Heart left ventricle (tissue), 16 donors: ENCODE measurements at regions not wholly inside any gene's neighbourhood (a gene's known extent, or its start where the extent isn't known, plus 50 kb on each side); places are given as distances from the start of the nearest gene placed in this dataset.

Source experiments
- ATAC-seq, 4 donors: fragments of 200-7000 bp; cut with Tn5 transposase; one replicate each; pipeline ENCODE4 v1.9.1; 2020 to 2022; ENCODE audit warnings: moderate library complexity in 4 of 4, mild to moderate bottlenecking in 3 of 4, moderate number of reproducible peaks in 1 of 4
- DNase-seq, 5 donors: peaks; one replicate each; pipeline ENCODE4 v3.0.0-alpha.2; 2020
- H3K27ac ChIP-seq, 12 donors: fragments of 200-600 bp; sonication (generic) in 4 of 12; one replicate each; pipeline versions ENCODE4 v1.5.0 to v1.8.0; 2016 to 2022; ENCODE audit warnings: mild to moderate bottlenecking in 2 of 12
- H3K27me3 ChIP-seq, 9 donors: fragments of 200-600 bp; sonication (generic) in 2 of 9; one replicate each; pipeline versions ENCODE4 v1.5.1 to v1.8.0; 2016 to 2022; ENCODE audit warnings: mild to moderate bottlenecking in 3 of 9
- H3K36me3 ChIP-seq, 9 donors: fragments of 200-600 bp; sonication (generic) in 2 of 9; one replicate each; pipeline versions ENCODE4 v1.5.0 to v1.8.0; 2018 to 2022; ENCODE audit warnings: mild to moderate bottlenecking in 2 of 9
- H3K4me1 ChIP-seq, 12 donors: fragments of 200-600 bp; sonication (generic) in 4 of 12; one replicate each; pipeline versions ENCODE4 v1.5.0 to v1.8.0; 2016 to 2022; ENCODE audit warnings: mild to moderate bottlenecking in 3 of 12
- H3K4me3 ChIP-seq, 12 donors: fragments of 200-600 bp; sonication (generic) in 4 of 12; one replicate each; pipeline versions ENCODE4 v1.5.0 to v1.8.0; 2017 to 2022; ENCODE audit warnings: mild to moderate bottlenecking in 9 of 12, moderate library complexity in 4 of 12
- H3K9me3 ChIP-seq, 12 donors: fragments of 200-600 bp; sonication (generic) in 4 of 12; one replicate each; pipeline versions ENCODE4 v1.5.0 to v1.8.0; 2016 to 2022; ENCODE audit warnings: mild to moderate bottlenecking in 1 of 12
- POLR2A ChIP-seq, 2 donors: fragments of 450-650 bp; IDR thresholded peaks; one replicate each; pipeline ENCODE4 v1.6.1; 2017; ENCODE audit warnings: antibody characterized with exemption in 2 of 2, mild to moderate bottlenecking in 2 of 2, moderate library complexity in 2 of 2
- WGBS, 4 donors: extraction: QIAGEN DNeasy Blood & Tissue Kit in 2 of 4; methylation state at CpG; one replicate each; pipeline versions ENCODE4 v1.1.5 to v1.1.7; 2013 to 2018; 5-methylcytosine and 5-hydroxymethylcytosine counted together
- intact Hi-C, 10 donors: fragments of 100-400 bp; cut with DNase I; formaldehyde crosslinking; loops; one replicate each; pipeline versions ENCODE4 v1.11.1 to v1.14.2; 2022
- TF ChIP-seq, protein P1 (sequence below), 12 donors: fragments of 200-600 bp; sonication (generic) in 4 of 12; IDR thresholded peaks; one replicate each; pipeline versions ENCODE4 v1.5.0 to v1.8.0; 2018 to 2022; ENCODE audit warnings: antibody characterized with exemption in 12 of 12, mild to moderate bottlenecking in 5 of 12
- donor health status: ischemic (EF 13 %, LVEDD 7.1; RV severe dilation, severe dysfunction).
- donor health status: healthy with polysubstance abuse.
- donor health status: DM: no; HTN: yes; CAD: no.
- donor health status: DM: no; HTN: no; CAD: no.
- donor health status: ischemic (EF 25% LVEDD 6.9; RV normal size, moderate dysfunction).
- donor health status: ischemic (EF 25% LVEDD 5.7; RV mildly dilated, moderate dysfunction).
- donor health status: healthy.
- donor health status: DM: yes; HTN: yes; CAD: no.
- donor health status: ischemic (EF 35%, LVEDD 5.7; RV mildly dilated, moderate dysfunction).
- donor health status: nonischemic (EF 11% LVEDD 7.7; RV severe dilation, severe dysfunction).
- donor health status: DM: yes; HTN: yes; CAD: no.
- donor health status: PGD.
- donor health status: ischemic (EF 29% LVEDD 5.4; RV normal size, mild dysfunction).
- donor health status: nonischemic (EF 23%, LVEDD 6.1; RV moderate dilation, normal function).

- Histone ChIP-seq H3K4me1 (no peaks in the 10 kb centered on the region), H3K9me3 (peaks cover 0 to 32% (median 6%) of the 10 kb centered on the region in 12 donors), H3K4me3 (no peak overlapping the region), H3K36me3 (no peaks in the 10 kb centered on the region), H3K27ac (no peak overlapping the region), H3K27me3 (no peaks in the 10 kb centered on the region)
- DNase-seq (no peak), ATAC-seq (no peak)
- TF ChIP-seq POLR2A (IDR thresholded peaks at IDR 0.05) = no peak
- TF ChIP-seq, protein P1, sequence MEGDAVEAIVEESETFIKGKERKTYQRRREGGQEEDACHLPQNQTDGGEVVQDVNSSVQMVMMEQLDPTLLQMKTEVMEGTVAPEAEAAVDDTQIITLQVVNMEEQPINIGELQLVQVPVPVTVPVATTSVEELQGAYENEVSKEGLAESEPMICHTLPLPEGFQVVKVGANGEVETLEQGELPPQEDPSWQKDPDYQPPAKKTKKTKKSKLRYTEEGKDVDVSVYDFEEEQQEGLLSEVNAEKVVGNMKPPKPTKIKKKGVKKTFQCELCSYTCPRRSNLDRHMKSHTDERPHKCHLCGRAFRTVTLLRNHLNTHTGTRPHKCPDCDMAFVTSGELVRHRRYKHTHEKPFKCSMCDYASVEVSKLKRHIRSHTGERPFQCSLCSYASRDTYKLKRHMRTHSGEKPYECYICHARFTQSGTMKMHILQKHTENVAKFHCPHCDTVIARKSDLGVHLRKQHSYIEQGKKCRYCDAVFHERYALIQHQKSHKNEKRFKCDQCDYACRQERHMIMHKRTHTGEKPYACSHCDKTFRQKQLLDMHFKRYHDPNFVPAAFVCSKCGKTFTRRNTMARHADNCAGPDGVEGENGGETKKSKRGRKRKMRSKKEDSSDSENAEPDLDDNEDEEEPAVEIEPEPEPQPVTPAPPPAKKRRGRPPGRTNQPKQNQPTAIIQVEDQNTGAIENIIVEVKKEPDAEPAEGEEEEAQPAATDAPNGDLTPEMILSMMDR (IDR thresholded peaks at IDR 0.05) = no peak
- 82 to 88% (median 87%) methylated on average over 11 of the region's 11 CpGs for WGBS, 4 donors
- intact Hi-C loops = no loop called here
Measured at GRCh38 chr7:4319280-4319679, 362.8 kb upstream of the FOXK1 start.

GRCh38 chr7:4325732-4326131 is 356.4 kb upstream of the FOXK1 start:
- DNase-seq (no peak), ATAC-seq (no peak)
- H3K4me1 ChIP-seq = no peaks in the 10 kb centered on the region
- no peak overlapping the region for H3K4me3 ChIP-seq
- WGBS, 4 donors = 78 to 89% (median 88%) methylated on average over 8 of the region's 8 CpGs
- intact Hi-C loops = no loop called here
- peaks cover 0 to 20% (median 2%) of the 10 kb centered on the region in 12 donors for H3K9me3 ChIP-seq
- H3K27ac ChIP-seq = no peak overlapping the region
- H3K27me3 ChIP-seq = no peaks in the 10 kb centered on the region
- no peaks in the 10 kb centered on the region for H3K36me3 ChIP-seq
- TF ChIP-seq POLR2A (IDR thresholded peaks at IDR 0.05) = no peak
- TF ChIP-seq, protein P1 (IDR thresholded peaks at IDR 0.05) = no peak

DNA sequence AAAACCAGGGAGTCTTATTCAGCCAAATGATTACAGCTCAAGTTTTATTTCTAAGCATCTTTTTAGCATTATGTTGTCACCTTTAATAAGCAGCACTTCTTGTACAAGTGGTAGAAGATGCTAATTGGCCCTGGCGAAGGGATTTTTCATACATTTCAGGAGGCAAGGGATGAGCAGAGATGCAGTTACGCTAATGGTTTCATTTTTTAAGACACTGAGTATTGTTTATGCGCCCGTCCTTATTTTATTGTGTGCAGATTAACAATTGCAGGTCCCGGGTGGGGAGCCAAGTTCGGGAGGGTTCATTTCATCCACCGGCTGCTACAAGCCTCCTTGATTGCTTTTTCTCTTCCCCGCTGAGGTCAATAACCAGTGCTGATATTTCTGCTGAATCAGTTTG is 350.4 kb upstream of the FOXK1 start:
- Histone ChIP-seq H3K4me1 (no peaks in the 10 kb centered on the region), H3K9me3 (no peaks in the 10 kb centered on the region), H3K4me3 (no peak overlapping the region), H3K27me3 (no peaks in the 10 kb centered on the region), H3K36me3 (no peaks in the 10 kb centered on the region), H3K27ac (no peak overlapping the region)
- DNase-seq (no peak), ATAC-seq (no peak)
- TF ChIP-seq, protein P1 (IDR thresholded peaks at IDR 0.05) = no peak
- TF ChIP-seq POLR2A (IDR thresholded peaks at IDR 0.05) = no peak
- intact Hi-C loops = no loop called here
- 87 to 90% (median 89%) methylated on average over 8 of the region's 8 CpGs for WGBS, 4 donors

DNA sequence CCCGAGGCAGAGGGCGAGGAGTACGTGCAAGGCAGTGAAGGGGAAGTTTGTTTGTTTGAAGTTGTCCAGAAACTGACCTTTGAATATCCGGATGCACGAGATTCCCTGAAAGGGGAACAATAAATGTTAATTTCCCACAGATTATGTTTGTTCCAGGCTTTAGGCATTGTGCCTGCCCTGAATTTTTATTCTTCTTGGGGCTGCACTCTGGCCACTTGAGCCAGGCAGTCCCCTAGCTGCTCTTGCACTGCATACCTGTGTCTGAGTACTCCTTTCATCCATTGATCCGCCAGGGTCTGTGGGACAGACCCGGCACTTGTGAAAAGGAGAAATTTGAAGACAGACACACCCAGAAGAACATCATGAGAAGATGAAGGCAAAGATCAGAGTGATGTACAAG is 343.5 kb upstream of the FOXK1 start:
- Histone ChIP-seq H3K9me3 (peaks cover 0 to 8% (median 0%) of the 10 kb centered on the region in 12 donors), H3K27ac (no peak overlapping the region), H3K36me3 (no peaks in the 10 kb centered on the region), H3K4me1 (no peaks in the 10 kb centered on the region), H3K27me3 (peaks cover 0 to 3% (median 0%) of the 10 kb centered on the region in 9 donors), H3K4me3 (no peak overlapping the region)
- 78 to 88% (median 83%) methylated on average over 7 of the region's 7 CpGs for WGBS, 4 donors
- intact Hi-C loops = no loop called here
- DNase-seq (no peak), ATAC-seq (no peak)
- TF ChIP-seq POLR2A (IDR thresholded peaks at IDR 0.05) = no peak
- TF ChIP-seq, protein P1 (IDR thresholded peaks at IDR 0.05) = no peak
